HCT116 (cell line): ENCODE measurements at regions not wholly inside any gene's neighbourhood (a gene's known extent, or its start where the extent isn't known, plus 50 kb on each side); places are given as distances from the start of the nearest gene placed in this dataset.

ENCODE experiments used
- ATAC-seq: fragments of 200-7000 bp; cut with Tn5 transposase; 2 replicates; pipeline ENCODE4 v1.9.1; 2020; ENCODE audit warnings: mild to moderate bottlenecking, moderate library complexity
- BruUV-seq: library from RNA; stranded (reverse); fragments of 400-500 nt; replicated peaks from 2 replicates; lab custom pipeline; 2021; lab: Mats Ljungman, UMichigan
- CTCF ChIA-PET: fragments of 300-600 bp; sonication (Branson Sonifier 250); formaldehyde crosslinking; loops from one replicate; lab custom pipeline; 2021; ENCODE audit warnings: antibody characterized with exemption; lab: Charles Lee
- POLR2A ChIA-PET: fragments of 300-600, 350-600 bp; sonication (Branson Sonifier 250); formaldehyde crosslinking; loops from one replicate; lab custom pipeline; 2021; ENCODE audit warnings: antibody characterized with exemption; lab: Charles Lee
- RAD21 ChIA-PET, 2 experiments: fragments of 300-600 bp; sonication (Branson Sonifier 250); formaldehyde crosslinking; loops; one replicate each; lab custom pipeline; 2023; ENCODE audit warnings: low total read pairs in 2 of 2; ENCODE audit not compliant: uncharacterized antibody in 2 of 2, unreplicated experiment in 2 of 2, low non-redundant PET in 1 of 2; lab: Charles Lee
- DNase-seq: peaks from one replicate; pipeline ENCODE4 v3.0.0-alpha.2; 2010; ENCODE audit warnings: low read depth, low spot score
- H2AFZ ChIP-seq: fragments of 200-600 bp; shearing (Covaris generic), sonication (generic); 2 replicates; pipeline ENCODE4 v1.6.1; 2017; ENCODE audit warnings: low read depth, mixed run types, mixed read lengths, antibody characterized with exemption, low read length; ENCODE audit not compliant: poor library complexity, severe bottlenecking
- H3K27ac ChIP-seq: 2 replicates; pipeline ENCODE4 v1.5.1; 2012; ENCODE audit warnings: low read depth, low read length
- H3K27me3 ChIP-seq: fragments of 200-600 bp; sonication (generic); 2 replicates; pipeline ENCODE4 v1.6.1; 2016; ENCODE audit warnings: mixed run types, low read length, mixed read lengths; ENCODE audit not compliant: insufficient read depth
- H3K36me3 ChIP-seq, 2 experiments: fragments of 200-500 bp in 1 of 2; fragments of 200-600 bp in 1 of 2; sonication (Bioruptor generic) in 1 of 2; sonication (generic) in 1 of 2; 2 replicates each; pipeline versions ENCODE4 v1.5.1 to v1.6.1; 2014 to 2016; ENCODE audit warnings: low read length in 2 of 2, inconsistent platforms in 1 of 2, mixed read lengths in 1 of 2, mixed run types in 1 of 2; ENCODE audit not compliant: insufficient read depth in 2 of 2, control insufficient read depth in 1 of 2
- H3K4me1 ChIP-seq, 2 experiments: fragments of 200-600 bp in 1 of 2; sonication (generic) in 1 of 2; 2 replicates each; pipeline versions ENCODE4 v1.5.1 to v1.6.1; 2012 to 2017; ENCODE audit warnings: low read length in 2 of 2, inconsistent platforms in 1 of 2, mild to moderate bottlenecking in 1 of 2, mixed read lengths in 1 of 2, mixed run types in 1 of 2, moderate library complexity in 1 of 2; ENCODE audit not compliant: insufficient read depth in 2 of 2, control insufficient read depth in 1 of 2
- H3K4me2 ChIP-seq: fragments of 200-600 bp; sonication (generic); 2 replicates; pipeline ENCODE4 v1.6.1; 2017; ENCODE audit warnings: mixed run types, low read length, mixed read lengths
- H3K4me3 ChIP-seq, 2 experiments: fragments of 200-600 bp in 1 of 2; sonication (generic) in 1 of 2; replicated peaks in 1 of 2; 2 replicates each; pipeline ENCODE4 v1.5.1; 2011 to 2016; ENCODE audit warnings: low read length in 2 of 2, control low read depth in 1 of 2, low read depth in 1 of 2, mild to moderate bottlenecking in 1 of 2, mixed read lengths in 1 of 2, mixed run types in 1 of 2
- H3K79me2 ChIP-seq: fragments of 200-600 bp; sonication (generic); 2 replicates; pipeline ENCODE4 v1.6.1; 2017; ENCODE audit warnings: mild to moderate bottlenecking, mixed run types, low read length, moderate library complexity, mixed read lengths; ENCODE audit not compliant: insufficient read depth
- H3K9ac ChIP-seq: fragments of 200-600 bp; sonication (generic); 2 replicates; pipeline ENCODE4 v1.6.1; 2016; ENCODE audit warnings: low read length, mixed read lengths
- H3K9me2 ChIP-seq: fragments of 200-600 bp; sonication (generic), shearing (Covaris generic); 2 replicates; pipeline ENCODE4 v1.6.1; 2017; ENCODE audit warnings: mixed run types, mild to moderate bottlenecking, moderate library complexity; ENCODE audit not compliant: insufficient read depth
- H3K9me3 ChIP-seq, 2 experiments: fragments of 200-500 bp in 1 of 2; fragments of 200-600 bp in 1 of 2; sonication (Bioruptor generic) in 1 of 2; sonication (generic) in 1 of 2; 2 replicates each; pipeline ENCODE4 v1.6.1; 2014 to 2017; ENCODE audit warnings: low read length in 2 of 2, mixed read lengths in 2 of 2, inconsistent platforms in 1 of 2, low read depth in 1 of 2, mild to moderate bottlenecking in 1 of 2, mixed run types in 1 of 2, moderate library complexity in 1 of 2; ENCODE audit not compliant: control insufficient read depth in 1 of 2, insufficient read depth in 1 of 2
- H4K20me1 ChIP-seq: fragments of 200-600 bp; sonication (generic), shearing (Covaris generic); 2 replicates; pipeline ENCODE4 v1.6.1; 2017; ENCODE audit warnings: mixed run types, mild to moderate bottlenecking, moderate library complexity; ENCODE audit not compliant: insufficient read depth
- CBX3 ChIP-seq: IDR thresholded peaks from 2 replicates; pipeline ENCODE4 v1.6.1; 2012; ENCODE audit warnings: low read depth
- CEBPB ChIP-seq: IDR thresholded peaks from 2 replicates; pipeline ENCODE4 v1.6.1; 2012; ENCODE audit warnings: low read depth
- EGR1 ChIP-seq: IDR thresholded peaks from 2 replicates; pipeline ENCODE4 v1.6.1; 2012; ENCODE audit warnings: low read depth
- FOSL1 ChIP-seq: IDR thresholded peaks from 2 replicates; pipeline ENCODE4 v1.6.1; 2012; ENCODE audit warnings: low read depth
- POLR2AphosphoS5 ChIP-seq: IDR thresholded peaks from 2 replicates; pipeline ENCODE4 v1.6.1; 2011; ENCODE audit warnings: mild to moderate bottlenecking, low read depth, low read length, moderate library complexity
- RAD21 ChIP-seq: IDR thresholded peaks from 2 replicates; pipeline ENCODE4 v1.6.1; 2012; ENCODE audit warnings: low read depth, mild to moderate bottlenecking
- SIN3A ChIP-seq: IDR thresholded peaks from 2 replicates; pipeline ENCODE4 v1.6.1; 2012; ENCODE audit warnings: low read depth
- SP1 ChIP-seq: IDR thresholded peaks from 2 replicates; pipeline ENCODE4 v1.6.1; 2012; ENCODE audit warnings: low read depth
- SRF ChIP-seq: IDR thresholded peaks from 2 replicates; pipeline ENCODE4 v1.6.1; 2012; ENCODE audit warnings: low read depth
- TCF7L2 ChIP-seq: IDR thresholded peaks from 2 replicates; pipeline ENCODE4 v1.7.0; 2011; ENCODE audit warnings: borderline replicate concordance, inconsistent platforms; ENCODE audit not compliant: insufficient read depth, insufficient read length; ENCODE audit errors: extremely low read depth
- YY1 ChIP-seq: IDR thresholded peaks from 2 replicates; pipeline ENCODE4 v1.6.1; 2011; ENCODE audit warnings: low read length, low read depth, moderate library complexity, mild to moderate bottlenecking; ENCODE audit not compliant: insufficient replicate concordance; ENCODE audit errors: extremely low read depth
- ZFX ChIP-seq: fragments of 450-650 bp; IDR thresholded peaks from 2 replicates; pipeline ENCODE4 v1.6.1; 2017
- intact Hi-C: fragments of 100-400 bp; cut with micrococcal nuclease; formaldehyde crosslinking; loops from 2 replicates; pipeline ENCODE4 v1.10.0; 2022
- TF ChIP-seq, protein P1 (sequence below): IDR thresholded peaks from 2 replicates; pipeline ENCODE4 v1.6.1; 2012; ENCODE audit warnings: low read depth
- TF ChIP-seq, protein P2 (sequence below): IDR thresholded peaks from 2 replicates; pipeline ENCODE4 v1.6.1; 2011; ENCODE audit warnings: mild to moderate bottlenecking, low read length, moderate library complexity; ENCODE audit not compliant: insufficient replicate concordance; ENCODE audit errors: extremely low read depth

DNA sequence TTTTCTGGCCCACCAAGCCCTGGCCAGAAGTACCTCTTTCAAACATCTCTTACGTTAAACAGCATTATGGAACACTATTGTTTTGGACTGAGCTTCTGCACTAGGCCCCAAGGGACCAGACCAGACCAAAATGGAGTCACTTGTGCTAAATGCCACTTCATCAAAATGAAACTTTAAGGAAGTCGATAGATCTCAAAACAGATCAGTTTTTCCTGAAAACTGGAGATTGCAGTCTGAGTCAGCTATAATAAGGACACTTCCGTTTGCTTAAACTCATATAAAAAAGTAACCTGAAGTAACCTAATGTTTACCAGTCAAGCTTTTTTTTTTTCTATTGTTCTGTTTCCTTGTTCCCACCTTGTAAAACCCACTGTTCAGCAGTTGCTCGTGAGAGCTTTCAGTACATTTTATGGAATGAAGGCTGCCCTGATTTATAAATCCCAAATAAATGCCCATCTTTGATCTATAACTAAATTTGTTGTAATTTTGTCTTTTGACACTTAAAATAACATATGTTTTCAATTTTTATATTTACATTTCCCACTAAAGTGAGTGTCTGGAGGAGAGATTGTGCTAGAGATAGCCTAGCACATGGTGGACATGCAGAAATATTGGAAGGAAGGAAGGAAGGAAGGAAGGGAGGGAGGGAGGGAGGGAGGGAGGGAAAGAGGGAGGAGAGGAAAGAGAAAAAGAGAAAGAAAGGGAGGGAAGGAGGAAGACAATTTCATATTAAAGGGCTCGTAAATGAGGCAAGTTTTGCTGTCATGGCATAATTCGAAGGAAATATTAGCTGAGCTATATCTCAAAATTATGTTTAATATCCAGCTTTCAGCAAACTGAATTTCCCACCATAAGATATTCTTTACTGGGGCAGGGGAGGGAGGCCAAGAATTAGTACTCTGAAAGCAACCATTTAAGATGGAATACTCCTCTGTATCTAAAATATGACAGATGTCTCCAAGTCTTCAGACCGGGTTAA is 77.0 kb upstream of the CXADR start:
- H3K9ac ChIP-seq = no peak overlapping the region

More for the DNA sequence above, 77.0 kb upstream of the CXADR start:
- Histone ChIP-seq H3K4me2 (no peak overlapping the region), H3K79me2 (no peaks in the 10 kb centered on the region), H3K27me3 (peaks cover 10% of the 10 kb centered on the region; the same call in 1 of the 2 replicates), H3K9me2 (no peaks in the 10 kb centered on the region), H3K4me1 (no peaks in the 10 kb centered on the region), H3K4me3 (no peak overlapping the region), H3K36me3 (no peaks in the 10 kb centered on the region), H2AFZ (no peak overlapping the region), H3K9me3 (no peaks in the 10 kb centered on the region), H3K27ac (no peak overlapping the region), H4K20me1 (no peaks in the 10 kb centered on the region)
- DNase-seq = no peak
- TF ChIP-seq SIN3A (no peak), CEBPB (no peak), POLR2AphosphoS5 (no peak), TCF7L2 (no peak), SRF (no peak), EGR1 (no peak), CBX3 (no peak), RAD21 (no peak), ZFX (no peak), YY1 (no peak), FOSL1 (no peak), SP1 (no peak)
- TF ChIP-seq, protein P1, sequence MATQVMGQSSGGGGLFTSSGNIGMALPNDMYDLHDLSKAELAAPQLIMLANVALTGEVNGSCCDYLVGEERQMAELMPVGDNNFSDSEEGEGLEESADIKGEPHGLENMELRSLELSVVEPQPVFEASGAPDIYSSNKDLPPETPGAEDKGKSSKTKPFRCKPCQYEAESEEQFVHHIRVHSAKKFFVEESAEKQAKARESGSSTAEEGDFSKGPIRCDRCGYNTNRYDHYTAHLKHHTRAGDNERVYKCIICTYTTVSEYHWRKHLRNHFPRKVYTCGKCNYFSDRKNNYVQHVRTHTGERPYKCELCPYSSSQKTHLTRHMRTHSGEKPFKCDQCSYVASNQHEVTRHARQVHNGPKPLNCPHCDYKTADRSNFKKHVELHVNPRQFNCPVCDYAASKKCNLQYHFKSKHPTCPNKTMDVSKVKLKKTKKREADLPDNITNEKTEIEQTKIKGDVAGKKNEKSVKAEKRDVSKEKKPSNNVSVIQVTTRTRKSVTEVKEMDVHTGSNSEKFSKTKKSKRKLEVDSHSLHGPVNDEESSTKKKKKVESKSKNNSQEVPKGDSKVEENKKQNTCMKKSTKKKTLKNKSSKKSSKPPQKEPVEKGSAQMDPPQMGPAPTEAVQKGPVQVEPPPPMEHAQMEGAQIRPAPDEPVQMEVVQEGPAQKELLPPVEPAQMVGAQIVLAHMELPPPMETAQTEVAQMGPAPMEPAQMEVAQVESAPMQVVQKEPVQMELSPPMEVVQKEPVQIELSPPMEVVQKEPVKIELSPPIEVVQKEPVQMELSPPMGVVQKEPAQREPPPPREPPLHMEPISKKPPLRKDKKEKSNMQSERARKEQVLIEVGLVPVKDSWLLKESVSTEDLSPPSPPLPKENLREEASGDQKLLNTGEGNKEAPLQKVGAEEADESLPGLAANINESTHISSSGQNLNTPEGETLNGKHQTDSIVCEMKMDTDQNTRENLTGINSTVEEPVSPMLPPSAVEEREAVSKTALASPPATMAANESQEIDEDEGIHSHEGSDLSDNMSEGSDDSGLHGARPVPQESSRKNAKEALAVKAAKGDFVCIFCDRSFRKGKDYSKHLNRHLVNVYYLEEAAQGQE = no peak
- TF ChIP-seq, protein P2, sequence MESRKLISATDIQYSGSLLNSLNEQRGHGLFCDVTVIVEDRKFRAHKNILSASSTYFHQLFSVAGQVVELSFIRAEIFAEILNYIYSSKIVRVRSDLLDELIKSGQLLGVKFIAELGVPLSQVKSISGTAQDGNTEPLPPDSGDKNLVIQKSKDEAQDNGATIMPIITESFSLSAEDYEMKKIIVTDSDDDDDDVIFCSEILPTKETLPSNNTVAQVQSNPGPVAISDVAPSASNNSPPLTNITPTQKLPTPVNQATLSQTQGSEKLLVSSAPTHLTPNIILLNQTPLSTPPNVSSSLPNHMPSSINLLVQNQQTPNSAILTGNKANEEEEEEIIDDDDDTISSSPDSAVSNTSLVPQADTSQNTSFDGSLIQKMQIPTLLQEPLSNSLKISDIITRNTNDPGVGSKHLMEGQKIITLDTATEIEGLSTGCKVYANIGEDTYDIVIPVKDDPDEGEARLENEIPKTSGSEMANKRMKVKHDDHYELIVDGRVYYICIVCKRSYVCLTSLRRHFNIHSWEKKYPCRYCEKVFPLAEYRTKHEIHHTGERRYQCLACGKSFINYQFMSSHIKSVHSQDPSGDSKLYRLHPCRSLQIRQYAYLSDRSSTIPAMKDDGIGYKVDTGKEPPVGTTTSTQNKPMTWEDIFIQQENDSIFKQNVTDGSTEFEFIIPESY = no peak
- CTCF ChIA-PET = no interaction called here
- no peak for ATAC-seq
- intact Hi-C loops = no loop called here
- RAD21 ChIA-PET = no interaction called here
- POLR2A ChIA-PET = no interaction called here
- BruUV-seq = no TSS peak
